ENCODE measurements at regions not wholly inside any gene's neighbourhood (a gene's known extent, or its start where the extent isn't known, plus 50 kb on each side); places are given as distances from the start of the nearest gene placed in this dataset.

DNA sequence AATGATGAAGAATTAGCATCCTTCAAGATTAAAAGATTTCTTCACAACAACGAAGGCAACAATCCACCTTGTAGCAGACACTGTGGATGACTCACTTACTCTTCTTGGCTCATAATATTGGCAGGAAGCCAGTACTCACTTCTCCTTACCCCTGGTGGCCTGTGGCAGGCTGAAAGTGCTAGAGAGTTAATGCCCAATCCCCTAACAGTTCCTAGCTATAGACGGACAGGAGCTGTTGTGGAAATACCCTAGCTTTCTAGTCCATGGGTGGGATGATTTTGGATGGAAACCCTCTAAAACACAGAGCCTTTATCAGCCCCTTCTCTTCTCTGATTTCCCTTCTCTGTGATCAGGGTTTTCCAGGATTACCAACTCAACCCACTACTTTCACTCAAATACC, 128.6 kb upstream of the NYAP2 start (continued):
- TF ChIP-seq BMI1 (IDR thresholded peaks at IDR 0.05; ENCODE audit: borderline replicate concordance) (peak; percentile 51; the same call in 1 of the 2 replicates), GATAD2B (conservative IDR thresholded peaks at IDR 0.05; ENCODE audit: low read depth) (peak; percentile 61; the same call in 1 of the 2 replicates), CREM (IDR thresholded peaks at IDR 0.05; ENCODE audit: low read depth) (peak; percentile 47; the same call in 1 of the 2 replicates), NR2F1 (conservative IDR thresholded peaks at IDR 0.05) (peak; percentile 26; the same call in 1 of the 2 replicates), SUZ12 (IDR thresholded peaks at IDR 0.05; ENCODE audit: unreplicated experiment) (no peak), ZNF24 (IDR thresholded peaks at IDR 0.05) (peak; percentile 53; the same call in 1 of the 2 replicates), ATF7 (IDR thresholded peaks at IDR 0.05; ENCODE audit: low read depth) (peak; percentile 68), SP1 (IDR thresholded peaks at IDR 0.05; ENCODE audit: low read depth, low read length) (no peak), ZBED1 (IDR thresholded peaks at IDR 0.05; ENCODE audit: borderline replicate concordance) (no peak), IRF4 (IDR thresholded peaks at IDR 0.05; ENCODE audit: low read depth, low read length) (peak; percentile 80), FOXM1 (IDR thresholded peaks at IDR 0.05; ENCODE audit: low read depth, low read length) (0 out of 2 replicates have a peak, but pooled peaks have one; percentile 27), ESRRA (IDR thresholded peaks at IDR 0.05; ENCODE audit: low read length) (no peak), PAX5 (IDR thresholded peaks at IDR 0.05; ENCODE audit: borderline replicate concordance, low read depth, low read length) (peak; percentile 59; the same call in 1 of the 2 replicates), SIX5 (IDR thresholded peaks at IDR 0.05; ENCODE audit: low read depth, low read length, severe bottlenecking) (no peak), KAT2A (conservative IDR thresholded peaks at IDR 0.05; ENCODE audit: control insufficient read depth, low read depth, low read length) (no peak), SREBF2 (IDR thresholded peaks at IDR 0.05; ENCODE audit: low read length) (no peak)
- TF ChIP-seq, protein P1, sequence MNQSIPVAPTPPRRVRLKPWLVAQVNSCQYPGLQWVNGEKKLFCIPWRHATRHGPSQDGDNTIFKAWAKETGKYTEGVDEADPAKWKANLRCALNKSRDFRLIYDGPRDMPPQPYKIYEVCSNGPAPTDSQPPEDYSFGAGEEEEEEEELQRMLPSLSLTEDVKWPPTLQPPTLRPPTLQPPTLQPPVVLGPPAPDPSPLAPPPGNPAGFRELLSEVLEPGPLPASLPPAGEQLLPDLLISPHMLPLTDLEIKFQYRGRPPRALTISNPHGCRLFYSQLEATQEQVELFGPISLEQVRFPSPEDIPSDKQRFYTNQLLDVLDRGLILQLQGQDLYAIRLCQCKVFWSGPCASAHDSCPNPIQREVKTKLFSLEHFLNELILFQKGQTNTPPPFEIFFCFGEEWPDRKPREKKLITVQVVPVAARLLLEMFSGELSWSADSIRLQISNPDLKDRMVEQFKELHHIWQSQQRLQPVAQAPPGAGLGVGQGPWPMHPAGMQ (IDR thresholded peaks at IDR 0.05; ENCODE audit: borderline replicate concordance) = no peak
- TF ChIP-seq, protein P2, sequence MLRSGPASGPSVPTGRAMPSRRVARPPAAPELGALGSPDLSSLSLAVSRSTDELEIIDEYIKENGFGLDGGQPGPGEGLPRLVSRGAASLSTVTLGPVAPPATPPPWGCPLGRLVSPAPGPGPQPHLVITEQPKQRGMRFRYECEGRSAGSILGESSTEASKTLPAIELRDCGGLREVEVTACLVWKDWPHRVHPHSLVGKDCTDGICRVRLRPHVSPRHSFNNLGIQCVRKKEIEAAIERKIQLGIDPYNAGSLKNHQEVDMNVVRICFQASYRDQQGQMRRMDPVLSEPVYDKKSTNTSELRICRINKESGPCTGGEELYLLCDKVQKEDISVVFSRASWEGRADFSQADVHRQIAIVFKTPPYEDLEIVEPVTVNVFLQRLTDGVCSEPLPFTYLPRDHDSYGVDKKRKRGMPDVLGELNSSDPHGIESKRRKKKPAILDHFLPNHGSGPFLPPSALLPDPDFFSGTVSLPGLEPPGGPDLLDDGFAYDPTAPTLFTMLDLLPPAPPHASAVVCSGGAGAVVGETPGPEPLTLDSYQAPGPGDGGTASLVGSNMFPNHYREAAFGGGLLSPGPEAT (IDR thresholded peaks at IDR 0.05; ENCODE audit: low read depth) = peak; percentile 93
- TF ChIP-seq, protein P3, sequence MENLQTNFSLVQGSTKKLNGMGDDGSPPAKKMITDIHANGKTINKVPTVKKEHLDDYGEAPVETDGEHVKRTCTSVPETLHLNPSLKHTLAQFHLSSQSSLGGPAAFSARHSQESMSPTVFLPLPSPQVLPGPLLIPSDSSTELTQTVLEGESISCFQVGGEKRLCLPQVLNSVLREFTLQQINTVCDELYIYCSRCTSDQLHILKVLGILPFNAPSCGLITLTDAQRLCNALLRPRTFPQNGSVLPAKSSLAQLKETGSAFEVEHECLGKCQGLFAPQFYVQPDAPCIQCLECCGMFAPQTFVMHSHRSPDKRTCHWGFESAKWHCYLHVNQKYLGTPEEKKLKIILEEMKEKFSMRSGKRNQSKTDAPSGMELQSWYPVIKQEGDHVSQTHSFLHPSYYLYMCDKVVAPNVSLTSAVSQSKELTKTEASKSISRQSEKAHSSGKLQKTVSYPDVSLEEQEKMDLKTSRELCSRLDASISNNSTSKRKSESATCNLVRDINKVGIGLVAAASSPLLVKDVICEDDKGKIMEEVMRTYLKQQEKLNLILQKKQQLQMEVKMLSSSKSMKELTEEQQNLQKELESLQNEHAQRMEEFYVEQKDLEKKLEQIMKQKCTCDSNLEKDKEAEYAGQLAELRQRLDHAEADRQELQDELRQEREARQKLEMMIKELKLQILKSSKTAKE (IDR thresholded peaks at IDR 0.05; ENCODE audit: low read depth, poor library complexity, severe bottlenecking) = peak; percentile 89
- TF ChIP-seq, protein P4, sequence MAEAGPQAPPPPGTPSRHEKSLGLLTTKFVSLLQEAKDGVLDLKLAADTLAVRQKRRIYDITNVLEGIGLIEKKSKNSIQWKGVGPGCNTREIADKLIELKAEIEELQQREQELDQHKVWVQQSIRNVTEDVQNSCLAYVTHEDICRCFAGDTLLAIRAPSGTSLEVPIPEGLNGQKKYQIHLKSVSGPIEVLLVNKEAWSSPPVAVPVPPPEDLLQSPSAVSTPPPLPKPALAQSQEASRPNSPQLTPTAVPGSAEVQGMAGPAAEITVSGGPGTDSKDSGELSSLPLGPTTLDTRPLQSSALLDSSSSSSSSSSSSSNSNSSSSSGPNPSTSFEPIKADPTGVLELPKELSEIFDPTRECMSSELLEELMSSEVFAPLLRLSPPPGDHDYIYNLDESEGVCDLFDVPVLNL (IDR thresholded peaks at IDR 0.05; ENCODE audit: low read depth, low read length) = no peak
- TF ChIP-seq, protein P5, sequence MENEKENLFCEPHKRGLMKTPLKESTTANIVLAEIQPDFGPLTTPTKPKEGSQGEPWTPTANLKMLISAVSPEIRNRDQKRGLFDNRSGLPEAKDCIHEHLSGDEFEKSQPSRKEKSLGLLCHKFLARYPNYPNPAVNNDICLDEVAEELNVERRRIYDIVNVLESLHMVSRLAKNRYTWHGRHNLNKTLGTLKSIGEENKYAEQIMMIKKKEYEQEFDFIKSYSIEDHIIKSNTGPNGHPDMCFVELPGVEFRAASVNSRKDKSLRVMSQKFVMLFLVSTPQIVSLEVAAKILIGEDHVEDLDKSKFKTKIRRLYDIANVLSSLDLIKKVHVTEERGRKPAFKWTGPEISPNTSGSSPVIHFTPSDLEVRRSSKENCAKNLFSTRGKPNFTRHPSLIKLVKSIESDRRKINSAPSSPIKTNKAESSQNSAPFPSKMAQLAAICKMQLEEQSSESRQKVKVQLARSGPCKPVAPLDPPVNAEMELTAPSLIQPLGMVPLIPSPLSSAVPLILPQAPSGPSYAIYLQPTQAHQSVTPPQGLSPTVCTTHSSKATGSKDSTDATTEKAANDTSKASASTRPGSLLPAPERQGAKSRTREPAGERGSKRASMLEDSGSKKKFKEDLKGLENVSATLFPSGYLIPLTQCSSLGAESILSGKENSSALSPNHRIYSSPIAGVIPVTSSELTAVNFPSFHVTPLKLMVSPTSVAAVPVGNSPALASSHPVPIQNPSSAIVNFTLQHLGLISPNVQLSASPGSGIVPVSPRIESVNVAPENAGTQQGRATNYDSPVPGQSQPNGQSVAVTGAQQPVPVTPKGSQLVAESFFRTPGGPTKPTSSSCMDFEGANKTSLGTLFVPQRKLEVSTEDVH (IDR thresholded peaks at IDR 0.05; ENCODE audit: low read depth, partially characterized antibody) = peak; percentile 17
- TF ChIP-seq, protein P6, sequence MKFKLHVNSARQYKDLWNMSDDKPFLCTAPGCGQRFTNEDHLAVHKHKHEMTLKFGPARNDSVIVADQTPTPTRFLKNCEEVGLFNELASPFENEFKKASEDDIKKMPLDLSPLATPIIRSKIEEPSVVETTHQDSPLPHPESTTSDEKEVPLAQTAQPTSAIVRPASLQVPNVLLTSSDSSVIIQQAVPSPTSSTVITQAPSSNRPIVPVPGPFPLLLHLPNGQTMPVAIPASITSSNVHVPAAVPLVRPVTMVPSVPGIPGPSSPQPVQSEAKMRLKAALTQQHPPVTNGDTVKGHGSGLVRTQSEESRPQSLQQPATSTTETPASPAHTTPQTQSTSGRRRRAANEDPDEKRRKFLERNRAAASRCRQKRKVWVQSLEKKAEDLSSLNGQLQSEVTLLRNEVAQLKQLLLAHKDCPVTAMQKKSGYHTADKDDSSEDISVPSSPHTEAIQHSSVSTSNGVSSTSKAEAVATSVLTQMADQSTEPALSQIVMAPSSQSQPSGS (IDR thresholded peaks at IDR 0.05; ENCODE audit: low read length) = no peak
